ENCODE measurements at regions not wholly inside any gene's neighbourhood (a gene's known extent, or its start where the extent isn't known, plus 50 kb on each side); places are given as distances from the start of the nearest gene placed in this dataset.

DNA sequence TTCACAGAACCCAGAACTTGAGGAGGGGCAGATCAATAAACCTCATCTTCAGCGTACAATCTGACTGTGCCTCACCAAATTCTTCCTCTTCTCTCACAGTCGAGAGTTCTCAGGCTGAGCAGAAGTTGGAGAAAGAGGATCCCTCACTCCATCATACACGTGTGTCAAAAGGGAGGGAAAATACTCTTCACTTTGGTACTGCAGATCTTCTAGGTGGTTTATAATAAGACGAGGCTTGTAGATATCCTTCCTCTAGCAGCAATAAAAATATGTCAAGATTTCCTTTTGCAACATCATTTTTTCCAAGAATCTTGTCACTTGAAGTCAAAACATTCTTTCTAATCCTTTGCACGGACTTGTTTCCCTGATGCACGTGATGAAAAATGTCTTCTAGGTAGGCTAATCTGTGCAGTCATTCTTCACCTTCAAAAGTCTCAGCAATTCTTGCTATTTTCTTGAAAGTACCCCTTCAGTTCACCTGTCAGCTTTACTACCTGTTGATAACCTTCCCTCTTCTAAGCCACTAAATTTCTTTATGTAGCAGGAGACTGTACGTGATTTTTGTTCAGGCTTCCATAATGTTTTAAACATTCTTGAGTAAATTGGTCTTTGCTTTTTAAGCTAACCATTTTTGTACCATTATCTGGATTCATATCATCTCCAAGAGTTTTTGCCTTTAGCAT lies 214.1 kb downstream of the NUAK1 start:
- DNase-seq (ENCODE audit: low read depth in 2 of 2): no peak
- H3K4me3 ChIP-seq (replicated peaks in 1 of 2; ENCODE audit: low read depth in 2 of 2, low read length in 2 of 2): no peak overlapping the region
- TF ChIP-seq CTCF (IDR thresholded peaks at IDR 0.05; ENCODE audit: low read depth, low read length): no peak

DNA sequence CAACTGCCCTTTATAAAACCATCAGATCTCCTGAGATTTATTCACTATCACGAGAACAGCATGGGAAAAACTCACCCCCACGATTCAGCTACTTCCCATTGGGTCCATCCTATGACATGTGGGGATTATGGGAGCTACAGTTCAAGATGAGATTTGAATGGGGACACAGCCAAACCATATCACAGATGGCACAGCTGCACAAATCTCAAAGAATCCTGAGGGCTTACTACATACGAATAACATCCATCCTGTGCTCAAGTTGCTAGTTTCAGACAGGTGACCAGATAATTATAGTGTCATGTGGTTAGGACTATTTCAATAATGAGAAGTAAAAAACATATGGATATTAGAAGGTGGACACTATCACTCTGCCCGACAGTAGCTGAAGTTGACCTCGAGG lies 211.2 kb downstream of the NUAK1 start:
- TF ChIP-seq CTCF (IDR thresholded peaks at IDR 0.05; ENCODE audit: low read depth, low read length): no peak
- no peak for DNase-seq (ENCODE audit: low read depth in 2 of 2)
- H3K4me3 ChIP-seq (replicated peaks in 1 of 2; ENCODE audit: low read depth in 2 of 2, low read length in 2 of 2): no peak overlapping the region

GRCh38 chr12:105928436-105928835 lies 210.3 kb downstream of the NUAK1 start:
- no peak for TF ChIP-seq CTCF (IDR thresholded peaks at IDR 0.05; ENCODE audit: low read depth, low read length)

GRCh38 chr12:105929192-105929591 lies 209.6 kb downstream of the NUAK1 start:
- no peak for DNase-seq (ENCODE audit: low read depth in 2 of 2)
- TF ChIP-seq CTCF (IDR thresholded peaks at IDR 0.05; ENCODE audit: low read depth, low read length): no peak
- no peak overlapping the region for H3K4me3 ChIP-seq (replicated peaks in 1 of 2; ENCODE audit: low read depth in 2 of 2, low read length in 2 of 2)

More at GRCh38 chr12:105928436-105928835, 210.3 kb downstream of the NUAK1 start:
- H3K4me3 ChIP-seq (replicated peaks in 1 of 2; ENCODE audit: low read depth in 2 of 2, low read length in 2 of 2): no peak overlapping the region
- DNase-seq (ENCODE audit: low read depth in 2 of 2): no peak

- TF ChIP-seq CTCF (IDR thresholded peaks at IDR 0.05; ENCODE audit: low read depth, low read length): no peak
- DNase-seq (ENCODE audit: low read depth in 2 of 2): peak; percentile 45 to 48
- no peak overlapping the region for H3K4me3 ChIP-seq (replicated peaks in 1 of 2; ENCODE audit: low read depth in 2 of 2, low read length in 2 of 2)
These were observed 207.9 kb downstream of the NUAK1 start for GRCh38 chr12:105930557-105931503.

- TF ChIP-seq CTCF (IDR thresholded peaks at IDR 0.05; ENCODE audit: low read depth, low read length): no peak
- H3K4me3 ChIP-seq (replicated peaks in 1 of 2; ENCODE audit: low read depth in 2 of 2, low read length in 2 of 2): no peak overlapping the region
- no peak for DNase-seq (ENCODE audit: low read depth in 2 of 2)
These were observed 206.8 kb downstream of the NUAK1 start for GRCh38 chr12:105931762-105932570.
